ENCODE measurements at regions not wholly inside any gene's neighbourhood (a gene's known extent, or its start where the extent isn't known, plus 50 kb on each side); places are given as distances from the start of the nearest gene placed in this dataset.

GRCh38 chr13:68264692-68265091, 1034.6 kb upstream of the PCDH9 start:
- ATAC-seq (ENCODE audit: low read depth), result no peak
- peaks cover 8% of the 10 kb centered on the region for H3K9me3 Mint-ChIP-seq
- H3K36me3 Mint-ChIP-seq (ENCODE audit: low read depth), result no peaks in the 10 kb centered on the region
- no peaks in the 10 kb centered on the region for H3K27me3 Mint-ChIP-seq
- TF ChIP-seq, protein P1, sequence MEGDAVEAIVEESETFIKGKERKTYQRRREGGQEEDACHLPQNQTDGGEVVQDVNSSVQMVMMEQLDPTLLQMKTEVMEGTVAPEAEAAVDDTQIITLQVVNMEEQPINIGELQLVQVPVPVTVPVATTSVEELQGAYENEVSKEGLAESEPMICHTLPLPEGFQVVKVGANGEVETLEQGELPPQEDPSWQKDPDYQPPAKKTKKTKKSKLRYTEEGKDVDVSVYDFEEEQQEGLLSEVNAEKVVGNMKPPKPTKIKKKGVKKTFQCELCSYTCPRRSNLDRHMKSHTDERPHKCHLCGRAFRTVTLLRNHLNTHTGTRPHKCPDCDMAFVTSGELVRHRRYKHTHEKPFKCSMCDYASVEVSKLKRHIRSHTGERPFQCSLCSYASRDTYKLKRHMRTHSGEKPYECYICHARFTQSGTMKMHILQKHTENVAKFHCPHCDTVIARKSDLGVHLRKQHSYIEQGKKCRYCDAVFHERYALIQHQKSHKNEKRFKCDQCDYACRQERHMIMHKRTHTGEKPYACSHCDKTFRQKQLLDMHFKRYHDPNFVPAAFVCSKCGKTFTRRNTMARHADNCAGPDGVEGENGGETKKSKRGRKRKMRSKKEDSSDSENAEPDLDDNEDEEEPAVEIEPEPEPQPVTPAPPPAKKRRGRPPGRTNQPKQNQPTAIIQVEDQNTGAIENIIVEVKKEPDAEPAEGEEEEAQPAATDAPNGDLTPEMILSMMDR (IDR thresholded peaks at IDR 0.05), result no peak
- H3K4me1 Mint-ChIP-seq, result no peaks in the 10 kb centered on the region
- ChIA-PET CTCF (no interaction called here), POLR2A (no interaction called here)
- no peak for DNase-seq
- no peak overlapping the region for H3K4me3 Mint-ChIP-seq
- H3K27ac Mint-ChIP-seq, result no peak overlapping the region
- intact Hi-C loops (cut with micrococcal nuclease), result no loop called here

DNA sequence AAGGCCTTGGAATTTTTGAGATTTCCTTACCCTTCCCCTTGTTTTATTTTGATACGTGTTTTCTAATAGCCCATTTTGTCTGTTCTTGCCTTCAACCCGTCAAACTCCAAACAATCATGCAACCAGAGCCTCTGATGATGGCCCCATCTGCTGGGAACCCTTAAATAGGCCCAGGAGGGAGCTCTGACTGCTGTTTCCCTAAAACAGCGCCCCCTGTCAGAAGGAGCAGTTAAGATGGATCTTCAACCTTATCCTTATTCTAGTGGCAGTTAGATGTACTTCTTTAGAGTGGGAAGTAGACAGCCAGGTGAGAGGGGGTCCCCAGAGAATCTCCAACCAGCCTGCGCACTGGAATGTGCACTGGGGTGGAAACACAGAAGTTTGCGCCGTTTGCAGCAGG, 1031.0 kb upstream of the PCDH9 start:
- Mint-ChIP-seq H3K4me3 (no peak overlapping the region), H3K27me3 (no peaks in the 10 kb centered on the region), H3K27ac (no peak overlapping the region), H3K36me3 (ENCODE audit: low read depth) (no peaks in the 10 kb centered on the region), H3K9me3 (peaks cover 5% of the 10 kb centered on the region), H3K4me1 (no peaks in the 10 kb centered on the region)
- ATAC-seq (ENCODE audit: low read depth), result no peak
- ChIA-PET POLR2A (no interaction called here), CTCF (no interaction called here)
- no peak for DNase-seq
- intact Hi-C loops (cut with micrococcal nuclease), result no loop called here
- TF ChIP-seq, protein P1 (IDR thresholded peaks at IDR 0.05), result no peak

- Mint-ChIP-seq H3K27me3 (no peaks in the 10 kb centered on the region), H3K27ac (no peak overlapping the region), H3K9me3 (peaks cover 3% of the 10 kb centered on the region), H3K36me3 (ENCODE audit: low read depth) (no peaks in the 10 kb centered on the region), H3K4me1 (no peaks in the 10 kb centered on the region), H3K4me3 (no peak overlapping the region)
- CTCF ChIA-PET, result no interaction called here
- TF ChIP-seq, protein P1 (IDR thresholded peaks at IDR 0.05), result no peak
- intact Hi-C loops (cut with micrococcal nuclease), result no loop called here
- no peak for DNase-seq
- POLR2A ChIA-PET, result no interaction called here
- ATAC-seq (ENCODE audit: low read depth), result no peak
These were observed 1027.1 kb upstream of the PCDH9 start for GRCh38 chr13:68257111-68257842.

DNA sequence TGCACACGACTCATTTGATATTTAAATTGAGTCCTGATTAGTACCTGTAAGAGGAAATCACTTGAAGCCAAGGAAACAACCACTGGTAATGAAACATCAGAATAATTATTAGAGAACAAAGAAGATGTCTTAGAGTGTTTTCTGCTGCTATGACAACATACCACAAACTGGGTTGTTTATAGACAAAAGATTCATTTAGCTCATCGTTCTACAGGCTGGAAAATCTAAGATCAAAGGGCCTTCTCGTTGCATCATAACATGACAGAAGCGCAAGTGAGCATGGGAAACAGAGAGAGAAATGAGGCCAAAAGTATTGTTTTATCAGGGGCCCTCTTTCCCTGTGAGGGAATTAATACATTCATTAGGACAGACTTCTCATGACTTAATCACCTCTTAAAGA, 1024.0 kb upstream of the PCDH9 start:
- TF ChIP-seq, protein P1 (IDR thresholded peaks at IDR 0.05), result no peak
- no peak overlapping the region for H3K27ac Mint-ChIP-seq
- no peaks in the 10 kb centered on the region for H3K4me1 Mint-ChIP-seq
- ChIA-PET CTCF (no interaction called here), POLR2A (no interaction called here)
- H3K36me3 Mint-ChIP-seq (ENCODE audit: low read depth), result no peaks in the 10 kb centered on the region
- DNase-seq (no peak), ATAC-seq (ENCODE audit: low read depth) (no peak)
- H3K27me3 Mint-ChIP-seq, result no peaks in the 10 kb centered on the region
- no peaks in the 10 kb centered on the region for H3K9me3 Mint-ChIP-seq
- H3K4me3 Mint-ChIP-seq, result no peak overlapping the region
- intact Hi-C loops (cut with micrococcal nuclease), result no loop called here

DNA sequence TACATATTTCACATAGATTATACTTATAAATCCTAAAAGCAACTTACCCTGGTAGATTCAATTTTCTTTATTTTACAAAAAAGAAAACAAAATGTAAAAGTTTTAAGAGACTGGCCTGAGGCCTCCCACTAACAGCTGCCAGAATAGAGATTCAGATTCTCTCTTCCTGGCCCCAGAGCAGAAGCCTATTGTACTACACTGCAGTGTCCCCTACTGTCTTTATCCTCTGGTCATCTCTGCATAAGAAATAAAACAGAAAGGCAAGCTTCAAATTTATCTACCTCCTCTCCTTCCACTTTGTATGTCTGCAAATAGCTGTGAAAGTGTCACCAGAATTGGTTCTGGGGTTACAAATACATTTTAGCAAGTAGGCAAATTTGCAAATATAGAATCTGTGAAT, 1004.1 kb upstream of the PCDH9 start:
- TF ChIP-seq, protein P1 (IDR thresholded peaks at IDR 0.05), result no peak
- ChIA-PET CTCF (no interaction called here), POLR2A (no interaction called here)
- intact Hi-C loops (cut with micrococcal nuclease), result no loop called here
- H3K27me3 Mint-ChIP-seq, result no peaks in the 10 kb centered on the region
- no peaks in the 10 kb centered on the region for H3K4me1 Mint-ChIP-seq
- no peaks in the 10 kb centered on the region for H3K36me3 Mint-ChIP-seq (ENCODE audit: low read depth)
- no peak overlapping the region for H3K27ac Mint-ChIP-seq
- no peak for ATAC-seq (ENCODE audit: low read depth)
- DNase-seq, result no peak
- no peaks in the 10 kb centered on the region for H3K9me3 Mint-ChIP-seq
- no peak overlapping the region for H3K4me3 Mint-ChIP-seq

Data from activated B cell treated with CpG ODN at 0.5 μM for 24 hours (primary cell).